Small intestine (tissue), 7 donors: ENCODE measurements at regions not wholly inside any gene's neighbourhood (a gene's known extent, or its start where the extent isn't known, plus 50 kb on each side); places are given as distances from the start of the nearest gene placed in this dataset.
"Not testable (repeated sequence)": the region's sequence is repeated elsewhere in the genome, so short reads cannot be mapped to it uniquely, and the experiment has no call there.

ENCODE experiments used
- DNase-seq, 2 donors: peaks; one replicate each; pipeline versions ENCODE4 v3.0.0 to v3.0.0-alpha.2; 2013
- FAIRE-seq: peaks from 2 replicates; lab custom pipeline; 2012; peaks lifted over from hg19 to GRCh38; lab: Jason Lieb, UNC
- H3K27ac ChIP-seq, 3 donors: one replicate each; pipeline ENCODE4 v1.5.1; 2013; ENCODE audit warnings: low read length in 2 of 3, mild to moderate bottlenecking in 2 of 3, control low read depth in 1 of 3, inconsistent platforms in 1 of 3, low read depth in 1 of 3, moderate library complexity in 1 of 3
- H3K27me3 ChIP-seq, 3 donors: one replicate each; pipeline ENCODE4 v1.6.1; 2013; ENCODE audit warnings: low read length in 3 of 3, inconsistent platforms in 1 of 3; ENCODE audit not compliant: control insufficient read depth in 3 of 3, insufficient read depth in 3 of 3
- H3K36me3 ChIP-seq, 3 donors: one replicate each; pipeline ENCODE4 v1.6.1; 2013; ENCODE audit warnings: low read length in 3 of 3, inconsistent platforms in 1 of 3, low read depth in 1 of 3, mild to moderate bottlenecking in 1 of 3, moderate library complexity in 1 of 3; ENCODE audit not compliant: control insufficient read depth in 3 of 3, insufficient read depth in 2 of 3
- H3K4me1 ChIP-seq, 3 donors: one replicate each; pipeline ENCODE4 v1.6.1; 2013; ENCODE audit warnings: low read length in 2 of 3, inconsistent platforms in 1 of 3, low read depth in 1 of 3, mild to moderate bottlenecking in 1 of 3, moderate library complexity in 1 of 3; ENCODE audit not compliant: control insufficient read depth in 3 of 3, insufficient read depth in 2 of 3
- H3K4me3 ChIP-seq, 3 donors: one replicate each; pipeline ENCODE4 v1.5.1; 2013; ENCODE audit warnings: low read length in 3 of 3, control low read depth in 1 of 3, inconsistent platforms in 1 of 3, low read depth in 1 of 3, mild to moderate bottlenecking in 1 of 3, moderate library complexity in 1 of 3
- H3K9me3 ChIP-seq, 2 donors: one replicate each; pipeline ENCODE4 v1.6.1; 2013; ENCODE audit warnings: low read depth in 1 of 2, low read length in 1 of 2; ENCODE audit not compliant: control insufficient read depth in 2 of 2, insufficient read depth in 1 of 2
- WGBS, 3 donors: extraction: QIAGEN DNeasy Blood & Tissue Kit; methylation state at CpG; one replicate each; pipeline ENCODE4 v1.1.7; 2013; 5-methylcytosine and 5-hydroxymethylcytosine counted together
- donor health status: healthy with polysubstance abuse.
- donor health status: control.
- donor health status: control.
- donor health status: Bipolar disorder and iron deficiency.
- donor health status: healthy.

GRCh38 chr21:18542081-18542480 lies 138.5 kb upstream of the TMPRSS15 start:
- no peak for DNase-seq
- Histone ChIP-seq H3K4me3 (no peak overlapping the region), H3K27me3 (no peaks in the 10 kb centered on the region), H3K9me3 (no peaks in the 10 kb centered on the region), H3K4me1 (no peaks in the 10 kb centered on the region), H3K36me3 (no peaks in the 10 kb centered on the region), H3K27ac (no peak overlapping the region)
- FAIRE-seq: no peak
- 54 to 72% (median 57%) methylated on average over 2 of the region's 2 CpGs for WGBS, 3 donors

GRCh38 chr21:18545908-18546307 lies 142.3 kb upstream of the TMPRSS15 start:
- 81 to 87% (median 87%) methylated on average over 1 of the region's 1 CpG for WGBS, 3 donors
- no peaks in the 10 kb centered on the region for H3K9me3 ChIP-seq
- no peaks in the 10 kb centered on the region for H3K4me1 ChIP-seq
- FAIRE-seq (no peak), DNase-seq (no peak)
- no peak overlapping the region for H3K4me3 ChIP-seq
- no peak overlapping the region for H3K27ac ChIP-seq
- no peaks in the 10 kb centered on the region for H3K36me3 ChIP-seq
- no peaks in the 10 kb centered on the region for H3K27me3 ChIP-seq

GRCh38 chr21:18547347-18547746 lies 143.8 kb upstream of the TMPRSS15 start:
- 78 to 86% (median 86%) methylated on average over 1 of the region's 1 CpG for WGBS, 3 donors
- Histone ChIP-seq H3K36me3 (no peaks in the 10 kb centered on the region), H3K27ac (no peak overlapping the region), H3K9me3 (no peaks in the 10 kb centered on the region), H3K4me3 (no peak overlapping the region), H3K27me3 (no peaks in the 10 kb centered on the region), H3K4me1 (no peaks in the 10 kb centered on the region)
- FAIRE-seq (no peak), DNase-seq (no peak)

GRCh38 chr21:18548249-18548648 lies 144.7 kb upstream of the TMPRSS15 start:
- no peaks in the 10 kb centered on the region for H3K4me1 ChIP-seq
- H3K9me3 ChIP-seq: no peaks in the 10 kb centered on the region
- no peak for FAIRE-seq
- DNase-seq: no peak
- H3K36me3 ChIP-seq: no peaks in the 10 kb centered on the region
- no peak overlapping the region for H3K27ac ChIP-seq
- no peak overlapping the region for H3K4me3 ChIP-seq
- no peaks in the 10 kb centered on the region for H3K27me3 ChIP-seq

GRCh38 chr21:18549214-18549905 lies 145.8 kb upstream of the TMPRSS15 start:
- Histone ChIP-seq H3K27me3 (no peaks in the 10 kb centered on the region), H3K9me3 (no peaks in the 10 kb centered on the region), H3K36me3 (no peaks in the 10 kb centered on the region), H3K4me3 (no peak overlapping the region), H3K4me1 (no peaks in the 10 kb centered on the region), H3K27ac (no peak overlapping the region)
- no peak for FAIRE-seq
- 51 to 63% (median 52%) methylated on average over 4 of the region's 4 CpGs for WGBS, 3 donors
- no peak for DNase-seq

GRCh38 chr21:18550361-18550760 lies 146.8 kb upstream of the TMPRSS15 start:
- Histone ChIP-seq H3K27me3 (no peaks in the 10 kb centered on the region), H3K4me1 (no peaks in the 10 kb centered on the region), H3K36me3 (no peaks in the 10 kb centered on the region), H3K9me3 (no peaks in the 10 kb centered on the region), H3K4me3 (no peak overlapping the region), H3K27ac (no peak overlapping the region)
- WGBS, 3 donors: 96 to 98% (median 96%) methylated on average over 3 of the region's 3 CpGs
- DNase-seq (no peak), FAIRE-seq (no peak)

- FAIRE-seq (no peak), DNase-seq (no peak)
- H3K4me1 ChIP-seq: no peaks in the 10 kb centered on the region
- H3K36me3 ChIP-seq: no peaks in the 10 kb centered on the region
- no peak overlapping the region for H3K4me3 ChIP-seq
- 78 to 82% (median 81%) methylated on average over 2 of the region's 2 CpGs for WGBS, 3 donors
- no peaks in the 10 kb centered on the region for H3K27me3 ChIP-seq
- no peaks in the 10 kb centered on the region for H3K9me3 ChIP-seq
- no peak overlapping the region for H3K27ac ChIP-seq
Observed at GRCh38 chr21:18553786-18554185, 150.2 kb upstream of the TMPRSS15 start.

GRCh38 chr21:18567770-18568169 lies 164.2 kb upstream of the TMPRSS15 start:
- H3K4me3 ChIP-seq, H3K36me3 ChIP-seq, H3K4me1 ChIP-seq, H3K27me3 ChIP-seq, H3K27ac ChIP-seq, H3K9me3 ChIP-seq, FAIRE-seq, DNase-seq: not testable (repeated sequence)
- 88 to 93% (median 92%) methylated on average over 9 to 10 of the region's 10 CpGs for WGBS, 3 donors
